GM19438 (cell line): ENCODE measurements at regions not wholly inside any gene's neighbourhood (a gene's known extent, or its start where the extent isn't known, plus 50 kb on each side); places are given as distances from the start of the nearest gene placed in this dataset.
"Not testable (repeated sequence)": the region's sequence is repeated elsewhere in the genome, so short reads cannot be mapped to it uniquely, and the experiment has no call there.

Experiments used
- ATAC-seq: cut with Tn5 transposase; IDR thresholded peaks from one replicate; pipeline ENCODE4 v1.9.1; 2021; ENCODE audit warnings: low read depth; ENCODE audit not compliant: unreplicated experiment

GRCh38 chr1:220420726-220421125, 107.2 kb upstream of the MARK1 start:
- no peak for ATAC-seq

GRCh38 chr1:220412382-220412781, 115.6 kb upstream of the MARK1 start:
- ATAC-seq: not testable (repeated sequence)

GRCh38 chr1:220410611-220411010, 117.3 kb upstream of the MARK1 start:
- no peak for ATAC-seq

GRCh38 chr1:220409771-220410595, 118.0 kb upstream of the MARK1 start:
- no peak for ATAC-seq

- no peak for ATAC-seq
Observed at GRCh38 chr1:220407191-220407590, 120.7 kb upstream of the MARK1 start.

- ATAC-seq: no peak
Observed at GRCh38 chr1:220398238-220398637, 126.0 kb upstream of the RAB3GAP2 start.

- no peak for ATAC-seq
Observed at GRCh38 chr1:220391491-220391890, 119.2 kb upstream of the RAB3GAP2 start.

- ATAC-seq: no peak
Observed at GRCh38 chr1:220389634-220390033, 117.4 kb upstream of the RAB3GAP2 start.

GRCh38 chr1:220386494-220387195, 114.4 kb upstream of the RAB3GAP2 start:
- no peak for ATAC-seq

- no peak for ATAC-seq
Observed at GRCh38 chr1:220385158-220385557, 112.9 kb upstream of the RAB3GAP2 start.

GRCh38 chr1:220382994-220383393, 110.7 kb upstream of the RAB3GAP2 start:
- ATAC-seq: no peak

GRCh38 chr1:220380885-220381284, 108.6 kb upstream of the RAB3GAP2 start:
- no peak for ATAC-seq

- ATAC-seq: no peak
Observed at GRCh38 chr1:220378571-220379302, 106.5 kb upstream of the RAB3GAP2 start.

GRCh38 chr1:220375715-220376114, 103.5 kb upstream of the RAB3GAP2 start:
- ATAC-seq: no peak

- ATAC-seq: no peak
Observed at GRCh38 chr1:220374449-220374848, 102.2 kb upstream of the RAB3GAP2 start.

GRCh38 chr1:220372451-220372850, 100.2 kb upstream of the RAB3GAP2 start:
- ATAC-seq: no peak

- no peak for ATAC-seq
Observed at GRCh38 chr1:220371324-220371723, 99.1 kb upstream of the RAB3GAP2 start.

GRCh38 chr1:220370041-220370700, 97.9 kb upstream of the RAB3GAP2 start:
- no peak for ATAC-seq

GRCh38 chr1:220369511-220369910, 97.3 kb upstream of the RAB3GAP2 start:
- no peak for ATAC-seq

GRCh38 chr1:220368352-220369265, 96.4 kb upstream of the RAB3GAP2 start:
- no peak for ATAC-seq
